ENCODE measurements at regions not wholly inside any gene's neighbourhood (a gene's known extent, or its start where the extent isn't known, plus 50 kb on each side); places are given as distances from the start of the nearest gene placed in this dataset.

- Histone ChIP-seq H3K4me1 (ENCODE audit: control insufficient read depth in 1 of 2, insufficient read depth in 2 of 2, low read length in 2 of 2) (peaks cover 4 to 8% of the 10 kb centered on the region in 2 experiments; a peak in 2 of 4 replicates), H3K4me3 (replicated peaks in 1 of 2; ENCODE audit: low read depth in 1 of 2, low read length in 2 of 2) (no peak overlapping the region), H3K4me2 (ENCODE audit: low read length) (peak overlapping the region; percentile 30; the same call in 1 of the 2 replicates), H3K9ac (ENCODE audit: low read length) (no peak overlapping the region), H3K9me3 (ENCODE audit: control insufficient read depth in 1 of 2, insufficient read depth in 1 of 2, low read depth in 1 of 2, low read length in 2 of 2) (peaks cover 3 to 4% of the 10 kb centered on the region in 2 experiments; a peak in 1 of 4 replicates), H3K27me3 (ENCODE audit: insufficient read depth, low read length) (no peaks in the 10 kb centered on the region), H3K9me2 (ENCODE audit: insufficient read depth) (no peaks in the 10 kb centered on the region), H3K36me3 (ENCODE audit: control insufficient read depth in 1 of 2, insufficient read depth in 2 of 2, low read length in 2 of 2) (no peaks in the 10 kb centered on the region), H3K79me2 (ENCODE audit: insufficient read depth, low read length) (no peaks in the 10 kb centered on the region), H2AFZ (ENCODE audit: low read depth, low read length, poor library complexity, severe bottlenecking) (no peak overlapping the region), H4K20me1 (ENCODE audit: insufficient read depth) (no peaks in the 10 kb centered on the region), H3K27ac (ENCODE audit: low read depth, low read length) (no peak overlapping the region)
- TF ChIP-seq EZH2phosphoT487 (IDR thresholded peaks at IDR 0.05; ENCODE audit: borderline replicate concordance) (no peak), EZH2 (IDR thresholded peaks at IDR 0.05) (no peak)
- ChIA-PET POLR2A (no interaction called here), RAD21 (ENCODE audit: low non-redundant PET in 1 of 2, low total read pairs in 2 of 2, uncharacterized antibody in 2 of 2, unreplicated experiment in 2 of 2) (no interaction called here), CTCF (no interaction called here)
- ATAC-seq (no peak), DNase-seq (ENCODE audit: low read depth, low spot score) (no peak)
- BruUV-seq (replicated peaks), result no TSS peak
- intact Hi-C loops (cut with micrococcal nuclease), result no loop called here
Observed at GRCh38 chr15:34693053-34693744, 61.6 kb downstream of the GJD2 start.

- no peak overlapping the region for H3K4me3 ChIP-seq (replicated peaks in 1 of 2; ENCODE audit: low read depth in 1 of 2, low read length in 2 of 2)
- H3K27ac ChIP-seq (ENCODE audit: low read depth, low read length), result no peak overlapping the region
- H3K9me2 ChIP-seq (ENCODE audit: insufficient read depth), result no peaks in the 10 kb centered on the region
- ATAC-seq, result no peak
- intact Hi-C loops (cut with micrococcal nuclease), result no loop called here
- CTCF ChIA-PET, result no interaction called here
- no peak overlapping the region for H3K4me2 ChIP-seq (ENCODE audit: low read length)
- no peak for DNase-seq (ENCODE audit: low read depth, low spot score)
- POLR2A ChIA-PET, result no interaction called here
- H3K36me3 ChIP-seq (ENCODE audit: control insufficient read depth in 1 of 2, insufficient read depth in 2 of 2, low read length in 2 of 2), result no peaks in the 10 kb centered on the region
- peaks cover 4 to 8% of the 10 kb centered on the region in 2 experiments; a peak in 2 of 4 replicates for H3K4me1 ChIP-seq (ENCODE audit: control insufficient read depth in 1 of 2, insufficient read depth in 2 of 2, low read length in 2 of 2)
- H4K20me1 ChIP-seq (ENCODE audit: insufficient read depth), result no peaks in the 10 kb centered on the region
- TF ChIP-seq EZH2 (IDR thresholded peaks at IDR 0.05), result no peak
- TF ChIP-seq, protein P1, sequence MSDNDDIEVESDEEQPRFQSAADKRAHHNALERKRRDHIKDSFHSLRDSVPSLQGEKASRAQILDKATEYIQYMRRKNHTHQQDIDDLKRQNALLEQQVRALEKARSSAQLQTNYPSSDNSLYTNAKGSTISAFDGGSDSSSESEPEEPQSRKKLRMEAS (IDR thresholded peaks at IDR 0.05), result no peak
- H3K79me2 ChIP-seq (ENCODE audit: insufficient read depth, low read length), result no peaks in the 10 kb centered on the region
- no peak overlapping the region for H3K9ac ChIP-seq (ENCODE audit: low read length)
- no TSS peak for BruUV-seq (replicated peaks)
- H3K27me3 ChIP-seq (ENCODE audit: insufficient read depth, low read length), result no peaks in the 10 kb centered on the region
- H2AFZ ChIP-seq (ENCODE audit: low read depth, low read length, poor library complexity, severe bottlenecking), result no peak overlapping the region
- peaks cover 3 to 4% of the 10 kb centered on the region in 2 experiments; a peak in 1 of 4 replicates for H3K9me3 ChIP-seq (ENCODE audit: control insufficient read depth in 1 of 2, insufficient read depth in 1 of 2, low read depth in 1 of 2, low read length in 2 of 2)
- RAD21 ChIA-PET (ENCODE audit: low non-redundant PET in 1 of 2, low total read pairs in 2 of 2, uncharacterized antibody in 2 of 2, unreplicated experiment in 2 of 2), result no interaction called here
Observed at GRCh38 chr15:34691034-34691433, 63.8 kb downstream of the GJD2 start.
